Ramos (cell line): ENCODE measurements at regions not wholly inside any gene's neighbourhood (a gene's known extent, or its start where the extent isn't known, plus 50 kb on each side); places are given as distances from the start of the nearest gene placed in this dataset.

ENCODE experiments used
- in situ Hi-C: fragments of 300-500 bp; cut with MboI; formaldehyde crosslinking; loops from one replicate; pipeline ENCODE4 v1.14.3; 2022; ENCODE audit warnings: low sequenced_read_pairs; ENCODE audit not compliant: unreplicated experiment

DNA sequence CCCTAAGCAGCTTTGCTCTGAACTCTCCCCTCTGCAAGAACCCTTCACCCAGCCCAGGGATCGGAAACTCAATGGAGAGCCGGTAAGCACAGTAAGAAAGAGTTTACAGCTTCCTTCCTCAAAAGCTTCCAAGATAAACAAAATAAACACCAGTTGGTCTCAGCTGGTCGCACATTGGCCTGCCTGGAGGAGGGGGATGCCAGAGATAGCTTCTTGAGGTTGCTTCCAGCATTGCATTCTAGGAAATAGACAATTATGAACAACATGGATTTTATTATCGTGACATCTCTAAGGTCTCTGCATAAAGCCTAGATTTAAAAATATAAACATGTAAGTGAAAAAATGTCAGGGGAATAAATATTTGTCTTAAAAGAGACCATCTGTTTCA lies 141.5 kb upstream of the PKDCC start:
- in situ Hi-C loops: no loop called here

GRCh38 chr2:41907141-41907540 lies 140.7 kb upstream of the PKDCC start:
- in situ Hi-C loops: no loop called here

DNA sequence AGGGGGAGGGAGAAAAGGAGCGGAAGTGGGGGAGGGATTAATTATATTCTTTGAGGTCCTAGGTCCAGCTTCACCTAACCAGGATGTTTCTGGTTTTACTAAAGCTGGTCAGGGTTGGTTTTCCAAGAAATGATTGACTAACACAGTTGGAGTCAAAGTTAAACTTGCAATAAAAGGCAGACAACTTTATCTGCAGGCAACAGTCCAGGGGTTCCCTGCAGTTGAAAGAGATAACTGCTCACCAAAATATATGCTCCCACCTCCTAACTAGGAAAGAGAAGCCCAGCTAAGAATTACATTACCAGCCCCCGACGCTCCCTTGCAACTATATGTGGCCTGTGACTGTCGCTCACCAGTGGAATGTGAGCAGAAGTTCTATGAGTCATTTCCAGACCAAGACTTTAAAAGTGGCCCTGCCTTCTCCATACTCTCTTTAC lies 140.0 kb upstream of the PKDCC start:
- in situ Hi-C loops: no loop called here

DNA sequence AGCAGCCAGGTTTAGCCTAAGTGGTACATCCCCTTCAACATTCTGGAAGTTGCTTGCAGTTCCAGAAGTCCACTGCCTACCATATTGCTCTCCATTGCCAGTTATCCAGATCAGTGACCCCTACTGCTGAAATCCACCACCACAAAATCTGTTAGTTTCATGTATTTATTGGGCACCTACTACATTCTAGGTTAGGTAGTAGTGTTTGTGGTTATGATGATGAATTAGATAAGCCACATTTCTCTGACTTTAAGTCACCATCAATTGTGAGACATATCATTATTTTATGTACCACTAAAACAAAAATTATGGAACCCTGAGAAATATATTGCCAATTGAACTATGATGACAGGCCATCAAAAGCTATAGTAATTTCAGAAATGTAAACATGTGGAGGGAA lies 139.5 kb upstream of the PKDCC start:
- in situ Hi-C loops: no loop called here

GRCh38 chr2:41909584-41909983 lies 138.2 kb upstream of the PKDCC start:
- in situ Hi-C loops: no loop called here

- in situ Hi-C loops: no loop called here
Observed at GRCh38 chr2:41910126-41910525, 137.7 kb upstream of the PKDCC start.

GRCh38 chr2:41911033-41911432 lies 136.8 kb upstream of the PKDCC start:
- in situ Hi-C loops: no loop called here

- in situ Hi-C loops: no loop called here
Observed at GRCh38 chr2:41912337-41912736, 135.5 kb upstream of the PKDCC start.

- in situ Hi-C loops: no loop called here
Observed at GRCh38 chr2:41912776-41913175, 135.0 kb upstream of the PKDCC start.

GRCh38 chr2:41913311-41913710 lies 134.5 kb upstream of the PKDCC start:
- in situ Hi-C loops: no loop called here

- in situ Hi-C loops: no loop called here
Observed at GRCh38 chr2:41913921-41914609, 133.8 kb upstream of the PKDCC start.

GRCh38 chr2:41914936-41915335 lies 132.9 kb upstream of the PKDCC start:
- in situ Hi-C loops: no loop called here

DNA sequence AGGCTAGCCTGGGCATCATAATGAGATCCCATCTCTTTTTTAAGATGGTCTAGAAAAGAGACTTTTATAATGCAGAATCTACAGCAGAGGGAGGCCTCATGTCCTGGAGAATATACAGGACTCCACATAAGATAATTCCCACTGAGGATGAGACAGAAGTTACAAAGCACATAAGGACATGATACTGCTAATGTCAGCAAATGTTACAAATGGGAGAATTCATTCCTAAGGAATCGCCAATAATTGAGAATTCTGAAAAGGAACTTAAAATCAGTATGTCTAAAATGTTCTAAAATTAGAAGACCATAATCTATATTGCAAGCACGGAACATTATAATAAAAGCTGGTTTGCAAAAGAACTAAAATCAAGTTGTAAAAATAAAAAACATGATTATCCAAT lies 131.6 kb upstream of the PKDCC start:
- in situ Hi-C loops: no loop called here

- in situ Hi-C loops: no loop called here
Observed at GRCh38 chr2:41917587-41917986, 130.2 kb upstream of the PKDCC start.

DNA sequence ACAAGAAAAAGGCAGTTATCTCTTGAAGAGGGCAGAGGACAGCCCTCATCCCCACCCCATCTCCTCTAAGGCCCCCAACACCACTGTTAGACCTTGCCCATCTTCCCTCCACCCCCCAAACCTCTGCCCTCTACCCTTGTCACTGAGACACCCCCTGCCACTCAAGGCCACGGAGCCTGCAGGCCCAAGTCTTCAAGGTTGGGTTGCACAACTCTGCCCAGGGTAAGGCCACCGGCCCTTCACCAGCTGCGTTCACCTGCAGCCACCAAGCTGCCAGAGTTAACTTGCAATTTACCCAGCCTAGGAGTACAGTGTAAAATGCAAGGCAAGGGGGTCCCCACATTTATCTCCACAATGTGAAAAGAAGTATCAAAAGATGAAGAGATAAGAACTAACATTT lies 128.7 kb upstream of the PKDCC start:
- in situ Hi-C loops: no loop called here

- in situ Hi-C loops: no loop called here
Observed at GRCh38 chr2:41920181-41920580, 127.6 kb upstream of the PKDCC start.

GRCh38 chr2:41920812-41921211 lies 127.0 kb upstream of the PKDCC start:
- in situ Hi-C loops: no loop called here

- in situ Hi-C loops: no loop called here
Observed at GRCh38 chr2:41922177-41922576, 125.6 kb upstream of the PKDCC start.

DNA sequence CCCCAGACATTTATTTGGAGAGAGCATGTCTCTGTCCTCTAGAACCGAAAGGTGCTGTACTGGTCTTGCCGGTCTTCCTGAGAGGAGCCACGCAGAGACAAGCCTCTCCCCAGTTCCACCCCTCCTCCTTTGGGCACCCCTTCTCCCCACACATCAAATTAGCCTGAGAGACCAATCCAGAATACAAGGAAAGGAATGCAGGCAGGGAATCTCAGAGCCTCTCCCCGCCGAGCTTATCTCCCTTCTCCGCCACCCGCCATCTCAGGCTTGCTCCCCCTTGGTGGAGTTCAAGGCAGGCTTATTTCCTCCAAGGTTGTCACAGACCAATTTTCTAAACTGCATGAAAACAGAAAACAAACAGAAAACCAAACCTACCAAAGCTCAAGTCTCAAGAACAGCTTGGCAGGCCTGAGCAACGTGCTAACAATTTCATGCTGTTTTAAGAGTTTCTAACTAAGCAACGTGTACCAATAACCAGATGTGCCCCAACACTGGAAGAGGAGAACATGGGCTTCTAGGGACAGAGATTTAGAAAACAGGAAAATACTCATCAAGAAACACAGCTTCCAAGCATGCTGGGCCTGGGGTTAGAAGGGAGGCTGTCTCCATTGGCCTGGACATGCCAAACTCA lies 124.5 kb upstream of the PKDCC start:
- in situ Hi-C loops: no loop called here

- in situ Hi-C loops: no loop called here
Observed at GRCh38 chr2:41924024-41924423, 123.8 kb upstream of the PKDCC start.

- in situ Hi-C loops: no loop called here
Observed at GRCh38 chr2:41924709-41925408, 123.0 kb upstream of the PKDCC start.

DNA sequence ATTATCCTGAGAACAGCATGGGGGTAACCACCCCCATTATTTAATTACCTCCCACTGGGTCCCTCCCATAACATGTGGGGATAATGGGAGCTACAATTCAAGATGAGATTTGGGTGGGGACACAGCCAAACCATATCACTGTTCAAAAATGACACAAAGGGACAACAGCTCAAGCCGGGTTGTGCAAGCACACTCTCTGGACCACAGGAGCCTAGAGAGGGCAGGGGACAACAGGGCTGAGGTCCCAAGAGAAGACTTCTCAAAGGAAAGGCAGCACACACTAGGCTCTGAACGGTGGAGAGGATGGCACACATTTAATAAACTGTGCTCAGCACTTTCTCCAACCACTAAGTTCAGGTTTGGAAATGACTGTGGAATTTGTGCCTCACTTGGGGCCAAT lies 122.1 kb upstream of the PKDCC start:
- in situ Hi-C loops: no loop called here
